Mesenchymal stem cell (in vitro differentiated cells and primary cell): ENCODE measurements at regions not wholly inside any gene's neighbourhood (a gene's known extent, or its start where the extent isn't known, plus 50 kb on each side); places are given as distances from the start of the nearest gene placed in this dataset.

Experiments used
- DNase-seq: peaks from one replicate; pipeline ENCODE4 v3.0.0-alpha.2; 2013
- H2AFZ ChIP-seq: one replicate; pipeline ENCODE4 v1.6.1; 2013; ENCODE audit warnings: low read depth, mild to moderate bottlenecking, control low read depth, inconsistent platforms, low read length, moderate library complexity
- H2AK5ac ChIP-seq: 2 replicates; pipeline ENCODE4 v1.6.1; 2013; ENCODE audit warnings: low read length, moderate library complexity, mild to moderate bottlenecking, inconsistent platforms; ENCODE audit not compliant: severe bottlenecking
- H2BK120ac ChIP-seq: one replicate; pipeline ENCODE4 v1.6.1; 2013; ENCODE audit warnings: low read depth, mild to moderate bottlenecking, inconsistent platforms, low read length, moderate library complexity
- H2BK12ac ChIP-seq, 2 experiments: one replicate each; pipeline ENCODE4 v1.6.1; 2013; ENCODE audit warnings: inconsistent platforms in 2 of 2, low read length in 2 of 2, mild to moderate bottlenecking in 2 of 2, moderate library complexity in 2 of 2, control low read depth in 1 of 2
- H2BK15ac ChIP-seq: one replicate; pipeline ENCODE4 v1.6.1; 2013; ENCODE audit warnings: mild to moderate bottlenecking, low read depth, inconsistent platforms; ENCODE audit not compliant: poor library complexity, severe bottlenecking
- H2BK5ac ChIP-seq: 2 replicates; pipeline ENCODE4 v1.6.1; 2013; ENCODE audit warnings: low read depth, mild to moderate bottlenecking, low read length, control low read depth, inconsistent platforms; ENCODE audit not compliant: poor library complexity, severe bottlenecking
- H3K14ac ChIP-seq, 2 experiments: one replicate each; pipeline ENCODE4 v1.6.1; 2013; ENCODE audit warnings: inconsistent platforms in 2 of 2, low read length in 2 of 2, control low read depth in 1 of 2, mild to moderate bottlenecking in 1 of 2, moderate library complexity in 1 of 2
- H3K18ac ChIP-seq, 2 experiments: one replicate each; pipeline ENCODE4 v1.6.1; 2013; ENCODE audit warnings: inconsistent platforms in 2 of 2, low read length in 2 of 2, control low read depth in 1 of 2, low read depth in 1 of 2, mild to moderate bottlenecking in 1 of 2
- H3K23ac ChIP-seq, 2 experiments: one replicate each; pipeline ENCODE4 v1.6.1; 2013; ENCODE audit warnings: inconsistent platforms in 2 of 2, low read length in 2 of 2, mild to moderate bottlenecking in 2 of 2, moderate library complexity in 2 of 2, control low read depth in 1 of 2
- H3K27ac ChIP-seq: 2 replicates; pipeline ENCODE4 v1.5.1; 2013; ENCODE audit warnings: mild to moderate bottlenecking, moderate library complexity, low read length, control low read depth, inconsistent platforms; ENCODE audit not compliant: poor library complexity, severe bottlenecking
- H3K27me3 ChIP-seq, 2 experiments: 2 replicates each; pipeline versions ENCODE4 v1.6.1 to v1.7.0; 2013; ENCODE audit warnings: low read length in 2 of 2, mild to moderate bottlenecking in 2 of 2, moderate library complexity in 2 of 2, control low read depth in 1 of 2, inconsistent platforms in 1 of 2; ENCODE audit not compliant: control insufficient read depth in 1 of 2, insufficient read depth in 1 of 2
- H3K36me3 ChIP-seq, 2 experiments: 2 replicates each; pipeline versions ENCODE4 v1.6.1 to v1.7.0; 2013; ENCODE audit warnings: low read length in 2 of 2, control low read depth in 1 of 2, inconsistent platforms in 1 of 2, low read depth in 1 of 2, mild to moderate bottlenecking in 1 of 2; ENCODE audit not compliant: insufficient read depth in 2 of 2, control insufficient read depth in 1 of 2
- H3K4ac ChIP-seq, 2 experiments: one replicate each; pipeline ENCODE4 v1.6.1; 2013; ENCODE audit warnings: inconsistent platforms in 2 of 2, low read length in 2 of 2, mild to moderate bottlenecking in 2 of 2, moderate library complexity in 2 of 2, control low read depth in 1 of 2, low read depth in 1 of 2
- H3K4me1 ChIP-seq: 2 replicates; pipeline ENCODE4 v1.6.1; 2013; ENCODE audit warnings: low read depth, low read length, control low read depth; ENCODE audit not compliant: control insufficient read depth, insufficient read depth
- H3K4me2 ChIP-seq: 2 replicates; pipeline ENCODE4 v1.6.1; 2013; ENCODE audit warnings: low read length, mild to moderate bottlenecking, inconsistent platforms; ENCODE audit not compliant: poor library complexity, severe bottlenecking
- H3K4me3 ChIP-seq, 2 experiments: 2 replicates each; pipeline versions ENCODE4 v1.5.1 to v1.7.0; 2013; ENCODE audit warnings: low read length in 2 of 2, mild to moderate bottlenecking in 2 of 2, control low read depth in 1 of 2, low read depth in 1 of 2; ENCODE audit not compliant: insufficient read depth in 1 of 2
- H3K79me1 ChIP-seq: replicated peaks from 2 replicates; pipeline ENCODE4 v1.6.1; 2013; ENCODE audit warnings: mild to moderate bottlenecking, control low read depth, low read length, inconsistent platforms; ENCODE audit not compliant: poor library complexity, severe bottlenecking
- H3K9ac ChIP-seq: 2 replicates; pipeline ENCODE4 v1.7.0; 2013; ENCODE audit warnings: mild to moderate bottlenecking, low read length, moderate library complexity
- H3K9me3 ChIP-seq: 2 replicates; pipeline ENCODE4 v1.7.0; 2013; ENCODE audit warnings: mild to moderate bottlenecking, low read length; ENCODE audit not compliant: control insufficient read depth
- H4K8ac ChIP-seq: one replicate; pipeline ENCODE4 v1.6.1; 2013; ENCODE audit warnings: inconsistent platforms, mild to moderate bottlenecking, low read length, moderate library complexity
- H4K91ac ChIP-seq: one replicate; pipeline ENCODE4 v1.6.1; 2013; ENCODE audit warnings: mild to moderate bottlenecking, low read length, inconsistent platforms
- WGBS: methylation state at CpG from one replicate; pipeline ENCODE4 v1.1.7; 2013; ENCODE audit warnings: mixed read lengths; 5-methylcytosine and 5-hydroxymethylcytosine counted together

GRCh38 chr13:54742984-54743383 is 1714.4 kb downstream of the OLFM4 start:
- no peak overlapping the region for H4K91ac ChIP-seq
- no peak overlapping the region for H3K14ac ChIP-seq
- no peak overlapping the region for H2BK12ac ChIP-seq
- H2AK5ac ChIP-seq: no peak overlapping the region
- H3K4me1 ChIP-seq: no peaks in the 10 kb centered on the region
- no peak overlapping the region for H3K18ac ChIP-seq
- H2BK120ac ChIP-seq: no peak overlapping the region
- H3K27ac ChIP-seq: no peak overlapping the region
- no peaks in the 10 kb centered on the region for H3K36me3 ChIP-seq
- H2BK15ac ChIP-seq: no peak overlapping the region
- no peak overlapping the region for H3K9ac ChIP-seq
- no peak overlapping the region for H2AFZ ChIP-seq
- H4K8ac ChIP-seq: no peak overlapping the region
- H3K23ac ChIP-seq: no peak overlapping the region
- no peaks in the 10 kb centered on the region for H3K9me3 ChIP-seq
- DNase-seq: no peak
- H3K4ac ChIP-seq: no peak overlapping the region
- H3K79me1 ChIP-seq: no peaks in the 10 kb centered on the region
- no peak overlapping the region for H2BK5ac ChIP-seq
- no peaks in the 10 kb centered on the region for H3K27me3 ChIP-seq
- no peak overlapping the region for H3K4me3 ChIP-seq
- H3K4me2 ChIP-seq: no peak overlapping the region

- H3K4me3 ChIP-seq: no peak overlapping the region
- H3K4me2 ChIP-seq: no peak overlapping the region
- H2AK5ac ChIP-seq: no peak overlapping the region
- H2BK120ac ChIP-seq: no peak overlapping the region
- no peak overlapping the region for H3K9ac ChIP-seq
- no peaks in the 10 kb centered on the region for H3K9me3 ChIP-seq
- H3K23ac ChIP-seq: no peak overlapping the region
- H4K91ac ChIP-seq: no peak overlapping the region
- H3K4me1 ChIP-seq: no peaks in the 10 kb centered on the region
- no peak overlapping the region for H2BK12ac ChIP-seq
- H2BK15ac ChIP-seq: no peak overlapping the region
- DNase-seq: no peak
- no peaks in the 10 kb centered on the region for H3K79me1 ChIP-seq
- H3K27ac ChIP-seq: no peak overlapping the region
- H2AFZ ChIP-seq: no peak overlapping the region
- H3K36me3 ChIP-seq: no peaks in the 10 kb centered on the region
- no peak overlapping the region for H3K4ac ChIP-seq
- no peak overlapping the region for H4K8ac ChIP-seq
- no peak overlapping the region for H3K18ac ChIP-seq
- no peaks in the 10 kb centered on the region for H3K27me3 ChIP-seq
- H2BK5ac ChIP-seq: no peak overlapping the region
- no peak overlapping the region for H3K14ac ChIP-seq
Observed at GRCh38 chr13:54744747-54745146, 1716.1 kb downstream of the OLFM4 start.

- Histone ChIP-seq H3K36me3 (no peaks in the 10 kb centered on the region), H3K27me3 (no peaks in the 10 kb centered on the region), H3K4me2 (no peak overlapping the region), H3K4me3 (no peak overlapping the region), H3K79me1 (no peaks in the 10 kb centered on the region), H4K91ac (no peak overlapping the region), H4K8ac (no peak overlapping the region), H3K23ac (no peak overlapping the region), H3K9ac (no peak overlapping the region), H3K9me3 (no peaks in the 10 kb centered on the region), H3K14ac (no peak overlapping the region), H2BK5ac (no peak overlapping the region), H2AK5ac (no peak overlapping the region), H3K4me1 (no peaks in the 10 kb centered on the region), H2BK15ac (no peak overlapping the region), H2AFZ (no peak overlapping the region), H3K27ac (no peak overlapping the region), H3K4ac (no peak overlapping the region), H2BK12ac (no peak overlapping the region), H3K18ac (no peak overlapping the region), H2BK120ac (no peak overlapping the region)
- no peak for DNase-seq
- 100% methylated on average over 1 of the region's 3 CpGs for WGBS
Observed at GRCh38 chr13:54750521-54750920, 1721.9 kb downstream of the OLFM4 start.

GRCh38 chr13:54758795-54759194 is 1730.2 kb downstream of the OLFM4 start:
- no peak overlapping the region for H3K18ac ChIP-seq
- no peak overlapping the region for H2BK120ac ChIP-seq
- H3K4me3 ChIP-seq: no peak overlapping the region
- no peak overlapping the region for H4K8ac ChIP-seq
- no peak overlapping the region for H3K14ac ChIP-seq
- H2BK12ac ChIP-seq: no peak overlapping the region
- H2BK5ac ChIP-seq: no peak overlapping the region
- H3K27ac ChIP-seq: no peak overlapping the region
- no peak for DNase-seq
- no peaks in the 10 kb centered on the region for H3K79me1 ChIP-seq
- H4K91ac ChIP-seq: no peak overlapping the region
- H3K27me3 ChIP-seq: no peaks in the 10 kb centered on the region
- H3K23ac ChIP-seq: no peak overlapping the region
- H2AK5ac ChIP-seq: no peak overlapping the region
- no peak overlapping the region for H2BK15ac ChIP-seq
- H3K9me3 ChIP-seq: peaks cover 5% of the 10 kb centered on the region
- H3K9ac ChIP-seq: no peak overlapping the region
- no peak overlapping the region for H2AFZ ChIP-seq
- no peaks in the 10 kb centered on the region for H3K36me3 ChIP-seq
- no peaks in the 10 kb centered on the region for H3K4me1 ChIP-seq
- H3K4me2 ChIP-seq: no peak overlapping the region
- no peak overlapping the region for H3K4ac ChIP-seq
